K562 (cell line): ENCODE measurements at regions not wholly inside any gene's neighbourhood (a gene's known extent, or its start where the extent isn't known, plus 50 kb on each side); places are given as distances from the start of the nearest gene placed in this dataset.

ENCODE experiments used
- ATAC-seq: fragments of 200-7000 bp; cut with Tn5 transposase; 3 replicates; pipeline ENCODE4 v1.9.1; 2020; ENCODE audit warnings: moderate library complexity
- BruUV-seq: library from RNA; stranded (reverse); fragments of 400-500 nt; replicated peaks from 2 replicates; lab custom pipeline; 2021; lab: Mats Ljungman, UMichigan
- CTCF ChIA-PET: fragments of 300-600 bp; formaldehyde crosslinking; extraction: SDS; loops from one replicate; lab custom pipeline; 2021; ENCODE audit warnings: low intra/inter-chr PET ratio; lab: Yijun Ruan, JAX
- POLR2A ChIA-PET: fragments of 300-600, 350-650 bp; sonication (Branson Sonifier 250); formaldehyde crosslinking; extraction: SDS; loops from one replicate; lab custom pipeline; 2021; ENCODE audit warnings: antibody characterized with exemption, inconsistent platforms; lab: Yijun Ruan, JAX
- DNase-seq, 4 experiments: peaks; one replicate each; pipeline versions ENCODE4 v3.0.0 to v3.0.0-alpha.2; 2011 to 2018; ENCODE audit warnings: low spot score in 3 of 4, mixed read lengths in 3 of 4; ENCODE audit errors: extremely low read depth in 1 of 4
- FAIRE-seq: peaks from 2 replicates; lab custom pipeline; 2011; peaks lifted over from hg19 to GRCh38; lab: Jason Lieb, UNC
- H2AFZ ChIP-seq: 2 replicates; pipeline ENCODE4 v1.6.0; 2011; ENCODE audit warnings: low read depth, low read length, control low read depth, inconsistent platforms
- H3K27ac ChIP-seq: fragments of 200-600 bp; 3 replicates; pipeline ENCODE4 v1.8.0; 2011; ENCODE audit warnings: low read depth, mild to moderate bottlenecking, control low read depth, inconsistent platforms, low read length, moderate library complexity, mixed read lengths; ENCODE audit errors: extremely low read depth
- H3K27me3 ChIP-seq, 2 experiments: fragments of 300-600 bp in 1 of 2; 2 replicates in 1 of 2; 3 replicates in 1 of 2; pipeline versions ENCODE4 v1.6.0 to v1.8.0; 2011; ENCODE audit warnings: inconsistent platforms in 2 of 2, low read length in 2 of 2, mild to moderate bottlenecking in 1 of 2, mixed read lengths in 1 of 2, moderate library complexity in 1 of 2; ENCODE audit not compliant: control insufficient read depth in 2 of 2, insufficient read depth in 2 of 2
- H3K36me3 ChIP-seq: fragments of 300-600 bp; 3 replicates; pipeline ENCODE4 v1.8.0; 2011; ENCODE audit warnings: mild to moderate bottlenecking, low read length, inconsistent platforms; ENCODE audit not compliant: control insufficient read depth, insufficient read depth
- H3K4me1 ChIP-seq, 2 experiments: fragments of 200-600 bp in 1 of 2; replicated peaks in 1 of 2; 2 replicates in 1 of 2; 3 replicates in 1 of 2; pipeline versions ENCODE4 v1.5.1 to v1.8.0; 2011; ENCODE audit warnings: inconsistent platforms in 2 of 2, low read length in 2 of 2, mild to moderate bottlenecking in 1 of 2, mixed read lengths in 1 of 2, moderate library complexity in 1 of 2; ENCODE audit not compliant: control insufficient read depth in 2 of 2, insufficient read depth in 2 of 2
- H3K4me2 ChIP-seq: 2 replicates; pipeline ENCODE4 v1.6.1; 2011; ENCODE audit warnings: low read length, control low read depth, inconsistent platforms, mixed read lengths; ENCODE audit not compliant: insufficient read depth
- H3K4me3 ChIP-seq: fragments of 200-600 bp; sonication (generic), shearing (Covaris generic); 2 replicates; pipeline ENCODE4 v1.5.1; 2016; ENCODE audit warnings: control low read depth, inconsistent platforms
- H3K79me2 ChIP-seq: fragments of 200-600 bp; 3 replicates; pipeline ENCODE4 v1.8.0; 2011; ENCODE audit warnings: low read length, inconsistent platforms; ENCODE audit not compliant: control insufficient read depth, insufficient read depth
- H3K9ac ChIP-seq, 2 experiments: 2 replicates each; pipeline versions ENCODE4 v1.6.0 to v1.6.1; 2011; ENCODE audit warnings: low read depth in 2 of 2, low read length in 2 of 2, control low read depth in 1 of 2, inconsistent platforms in 1 of 2, mild to moderate bottlenecking in 1 of 2, mixed read lengths in 1 of 2; ENCODE audit not compliant: insufficient read depth in 1 of 2
- H3K9me1 ChIP-seq: one replicate; pipeline ENCODE4 v1.6.0; 2011; ENCODE audit warnings: inconsistent platforms, mild to moderate bottlenecking, low read length, moderate library complexity; ENCODE audit not compliant: control insufficient read depth, insufficient read depth
- H3K9me3 ChIP-seq: replicated peaks from 2 replicates; pipeline ENCODE4 v1.5.1; 2011; ENCODE audit warnings: low read depth, low read length, inconsistent platforms; ENCODE audit not compliant: control insufficient read depth, insufficient read depth
- H4K20me1 ChIP-seq: replicated peaks from 2 replicates; pipeline ENCODE4 v1.6.1; 2011; ENCODE audit warnings: low read length, inconsistent platforms, mixed read lengths; ENCODE audit not compliant: control insufficient read depth, insufficient read depth
- COPS2 ChIP-seq: fragments of 450-650 bp; conservative IDR thresholded peaks from 2 replicates; pipeline ENCODE4 v1.6.1; 2016; ENCODE audit warnings: mild to moderate bottlenecking, moderate library complexity
- EWSR1 ChIP-seq: fragments of 450-650 bp; IDR thresholded peaks from 2 replicates; pipeline ENCODE4 v1.6.1; 2018; ENCODE audit warnings: borderline replicate concordance, mild to moderate bottlenecking, low read depth, moderate library complexity; ENCODE audit not compliant: partially characterized antibody
- HSF4 ChIP-seq: fragments of 250-450 bp; sonication (Bioruptor Pico); IDR thresholded peaks from 2 replicates; pipeline ENCODE4 v2.1.2; 2022; ENCODE audit warnings: mild to moderate bottlenecking, moderate library complexity, borderline replicate concordance
- NR2F6 ChIP-seq: fragments of 450-650 bp; formaldehyde crosslinking; IDR thresholded peaks from 2 replicates; pipeline ENCODE4 v1.4.0; 2020; ENCODE audit warnings: mild to moderate bottlenecking
- RBBP5 ChIP-seq: fragments of 200-600 bp; sonication (generic); IDR thresholded peaks from 2 replicates; pipeline ENCODE4 v1.6.1; 2012; ENCODE audit warnings: borderline replicate concordance, mild to moderate bottlenecking, low read length, control low read depth, inconsistent platforms; ENCODE audit not compliant: insufficient read depth, poor library complexity, severe bottlenecking
- RBFOX2 ChIP-seq: fragments of 200-400 bp; formaldehyde crosslinking; IDR thresholded peaks from 2 replicates; pipeline ENCODE4 v1.6.1; 2017; ENCODE audit warnings: low read depth, mild to moderate bottlenecking, low read length, moderate library complexity
- RCOR1 ChIP-seq, 2 experiments: IDR thresholded peaks; 2 replicates each; pipeline ENCODE4 v1.6.1; 2012; ENCODE audit warnings: low read depth in 2 of 2, low read length in 2 of 2, borderline replicate concordance in 1 of 2, improper control_type of control experiment in 1 of 2
- RNF2 ChIP-seq: sonication (generic); IDR thresholded peaks from 2 replicates; pipeline ENCODE4 v1.6.1; 2016
- TBP ChIP-seq: optimal IDR thresholded peaks from 2 replicates; pipeline ENCODE3; 2011; ENCODE audit warnings: low read depth, low read length, improper control_type of control experiment
- ZNF41 ChIP-seq: fragments of 250-450 bp; sonication (Bioruptor Pico); conservative IDR thresholded peaks from 2 replicates; pipeline ENCODE4 v1.4.0; 2020; ENCODE audit warnings: mild to moderate bottlenecking
- WGBS: fragments of 100-300 bp; shearing (Covaris generic); methylation state at CpG from one replicate; pipeline ENCODE4 v1.1.6; 2016; ENCODE audit warnings: low coverage, mixed read lengths; ENCODE audit not compliant: insufficient coverage; ENCODE audit errors: missing lambda C conversion rate; 5-methylcytosine and 5-hydroxymethylcytosine counted together
- in situ Hi-C: fragments of 300-500 bp; cut with MboI; formaldehyde crosslinking; loops from 4 replicates; pipeline ENCODE4 v1.15.0; 2018; ENCODE audit warnings: inconsistent platforms, mixed read lengths
- intact Hi-C: fragments of 100-400 bp; cut with micrococcal nuclease; formaldehyde crosslinking; loops from 2 replicates; pipeline ENCODE4 v1.14.2; 2022
- TF ChIP-seq, protein P1 (sequence below): conservative IDR thresholded peaks from 2 replicates; pipeline ENCODE4 v1.6.1; 2011; ENCODE audit warnings: low read depth, mild to moderate bottlenecking, low read length; ENCODE audit not compliant: control insufficient read depth
- TF ChIP-seq, protein P2 (sequence below), 2 experiments: fragments of 450-650 bp in 1 of 2; sonication (generic) in 1 of 2; formaldehyde crosslinking; conservative IDR thresholded peaks; 2 replicates each; pipeline versions ENCODE4 v1.4.0 to v1.8.1; 2020 to 2022; ENCODE audit warnings: mild to moderate bottlenecking in 1 of 2, missing genetic modification reagents in 1 of 2
- TF ChIP-seq, protein P3 (sequence below): sonication (generic); formaldehyde crosslinking; IDR thresholded peaks from 2 replicates; pipeline ENCODE4 v1.8.1; 2023; ENCODE audit warnings: mild to moderate bottlenecking, missing genetic modification reagents
- TF ChIP-seq, protein P4 (sequence below): fragments of 150-350 bp; conservative IDR thresholded peaks from 2 replicates; pipeline ENCODE4 v1.6.1; 2014; ENCODE audit warnings: low read length
- TF ChIP-seq, protein P5 (sequence below): fragments of 450-650 bp; conservative IDR thresholded peaks from 2 replicates; pipeline ENCODE4 v1.6.1; 2016; ENCODE audit warnings: missing genetic modification characterization, low read depth, mild to moderate bottlenecking, control low read depth, missing compliant biosample characterization

DNA sequence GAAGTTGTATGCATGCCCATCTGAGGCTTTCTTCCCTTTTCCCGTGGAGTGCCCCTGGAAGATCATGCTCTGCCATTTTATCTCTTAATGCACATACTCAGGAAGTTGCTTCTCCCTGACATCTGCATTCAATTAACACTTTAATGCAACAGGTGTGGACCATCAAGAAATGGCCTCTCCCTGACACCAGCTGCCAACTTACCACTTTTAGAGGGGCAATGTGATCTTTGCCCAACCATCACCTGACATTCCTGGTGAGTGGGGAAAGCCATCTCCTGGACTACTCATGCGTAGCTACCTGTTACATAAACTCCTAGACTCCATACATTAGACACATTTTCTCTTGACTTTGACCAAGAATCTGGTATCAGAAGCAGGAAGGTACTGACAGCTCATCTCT, 1450.4 kb upstream of the CDH9 start:
- no peak for FAIRE-seq
- H3K4me2 ChIP-seq, result no peak overlapping the region
- H3K4me3 ChIP-seq, result no peak overlapping the region
- no peak overlapping the region for H2AFZ ChIP-seq
- no peaks in the 10 kb centered on the region for H3K9me1 ChIP-seq
- H3K9ac ChIP-seq, result no peak overlapping the region
- CTCF ChIA-PET, result no interaction called here
- ATAC-seq, result no peak
- no peak for DNase-seq
- H4K20me1 ChIP-seq, result no peaks in the 10 kb centered on the region
- no peaks in the 10 kb centered on the region for H3K27me3 ChIP-seq
- H3K9me3 ChIP-seq, result no peaks in the 10 kb centered on the region
- H3K27ac ChIP-seq, result no peak overlapping the region
- intact Hi-C loops, result no loop called here
- POLR2A ChIA-PET, result no interaction called here
- in situ Hi-C loops, result no loop called here
- no peaks in the 10 kb centered on the region for H3K79me2 ChIP-seq
- no peaks in the 10 kb centered on the region for H3K4me1 ChIP-seq
- WGBS, result 0% methylated on average over 2 of the region's 2 CpGs
- BruUV-seq, result no TSS peak
- no peaks in the 10 kb centered on the region for H3K36me3 ChIP-seq
- TF ChIP-seq EWSR1 (no peak), RCOR1 (IDR thresholded peaks at IDR 0.05; ENCODE audit: borderline replicate concordance in 1 of 2, low read depth in 2 of 2, low read length in 2 of 2) (no peak), RBFOX2 (no peak), ZNF41 (CRISPR knock-in tag) (no peak), HSF4 (CRISPR knock-in tag) (no peak), COPS2 (no peak), TBP (no peak), RBBP5 (no peak), RNF2 (no peak), NR2F6 (CRISPR knock-in tag) (no peak)
- TF ChIP-seq, protein P1, sequence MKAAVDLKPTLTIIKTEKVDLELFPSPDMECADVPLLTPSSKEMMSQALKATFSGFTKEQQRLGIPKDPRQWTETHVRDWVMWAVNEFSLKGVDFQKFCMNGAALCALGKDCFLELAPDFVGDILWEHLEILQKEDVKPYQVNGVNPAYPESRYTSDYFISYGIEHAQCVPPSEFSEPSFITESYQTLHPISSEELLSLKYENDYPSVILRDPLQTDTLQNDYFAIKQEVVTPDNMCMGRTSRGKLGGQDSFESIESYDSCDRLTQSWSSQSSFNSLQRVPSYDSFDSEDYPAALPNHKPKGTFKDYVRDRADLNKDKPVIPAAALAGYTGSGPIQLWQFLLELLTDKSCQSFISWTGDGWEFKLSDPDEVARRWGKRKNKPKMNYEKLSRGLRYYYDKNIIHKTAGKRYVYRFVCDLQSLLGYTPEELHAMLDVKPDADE, result no peak
- TF ChIP-seq, protein P2, sequence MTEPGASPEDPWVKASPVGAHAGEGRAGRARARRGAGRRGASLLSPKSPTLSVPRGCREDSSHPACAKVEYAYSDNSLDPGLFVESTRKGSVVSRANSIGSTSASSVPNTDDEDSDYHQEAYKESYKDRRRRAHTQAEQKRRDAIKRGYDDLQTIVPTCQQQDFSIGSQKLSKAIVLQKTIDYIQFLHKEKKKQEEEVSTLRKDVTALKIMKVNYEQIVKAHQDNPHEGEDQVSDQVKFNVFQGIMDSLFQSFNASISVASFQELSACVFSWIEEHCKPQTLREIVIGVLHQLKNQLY (CRISPR knock-in tag; conservative IDR thresholded peaks at IDR 0.05), result no peak
- TF ChIP-seq, protein P3, sequence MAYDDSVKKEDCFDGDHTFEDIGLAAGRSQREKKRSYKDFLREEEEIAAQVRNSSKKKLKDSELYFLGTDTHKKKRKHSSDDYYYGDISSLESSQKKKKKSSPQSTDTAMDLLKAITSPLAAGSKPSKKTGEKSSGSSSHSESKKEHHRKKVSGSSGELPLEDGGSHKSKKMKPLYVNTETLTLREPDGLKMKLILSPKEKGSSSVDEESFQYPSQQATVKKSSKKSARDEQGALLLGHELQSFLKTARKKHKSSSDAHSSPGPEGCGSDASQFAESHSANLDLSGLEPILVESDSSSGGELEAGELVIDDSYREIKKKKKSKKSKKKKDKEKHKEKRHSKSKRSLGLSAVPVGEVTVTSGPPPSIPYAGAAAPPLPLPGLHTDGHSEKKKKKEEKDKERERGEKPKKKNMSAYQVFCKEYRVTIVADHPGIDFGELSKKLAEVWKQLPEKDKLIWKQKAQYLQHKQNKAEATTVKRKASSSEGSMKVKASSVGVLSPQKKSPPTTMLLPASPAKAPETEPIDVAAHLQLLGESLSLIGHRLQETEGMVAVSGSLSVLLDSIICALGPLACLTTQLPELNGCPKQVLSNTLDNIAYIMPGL (CRISPR knock-in tag), result no peak
- TF ChIP-seq, protein P4, sequence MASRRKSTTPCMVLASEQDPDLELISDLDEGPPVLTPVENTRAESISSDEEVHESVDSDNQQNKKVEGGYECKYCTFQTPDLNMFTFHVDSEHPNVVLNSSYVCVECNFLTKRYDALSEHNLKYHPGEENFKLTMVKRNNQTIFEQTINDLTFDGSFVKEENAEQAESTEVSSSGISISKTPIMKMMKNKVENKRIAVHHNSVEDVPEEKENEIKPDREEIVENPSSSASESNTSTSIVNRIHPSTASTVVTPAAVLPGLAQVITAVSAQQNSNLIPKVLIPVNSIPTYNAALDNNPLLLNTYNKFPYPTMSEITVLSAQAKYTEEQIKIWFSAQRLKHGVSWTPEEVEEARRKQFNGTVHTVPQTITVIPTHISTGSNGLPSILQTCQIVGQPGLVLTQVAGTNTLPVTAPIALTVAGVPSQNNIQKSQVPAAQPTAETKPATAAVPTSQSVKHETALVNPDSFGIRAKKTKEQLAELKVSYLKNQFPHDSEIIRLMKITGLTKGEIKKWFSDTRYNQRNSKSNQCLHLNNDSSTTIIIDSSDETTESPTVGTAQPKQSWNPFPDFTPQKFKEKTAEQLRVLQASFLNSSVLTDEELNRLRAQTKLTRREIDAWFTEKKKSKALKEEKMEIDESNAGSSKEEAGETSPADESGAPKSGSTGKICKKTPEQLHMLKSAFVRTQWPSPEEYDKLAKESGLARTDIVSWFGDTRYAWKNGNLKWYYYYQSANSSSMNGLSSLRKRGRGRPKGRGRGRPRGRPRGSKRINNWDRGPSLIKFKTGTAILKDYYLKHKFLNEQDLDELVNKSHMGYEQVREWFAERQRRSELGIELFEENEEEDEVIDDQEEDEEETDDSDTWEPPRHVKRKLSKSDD, result no peak
- TF ChIP-seq, protein P5, sequence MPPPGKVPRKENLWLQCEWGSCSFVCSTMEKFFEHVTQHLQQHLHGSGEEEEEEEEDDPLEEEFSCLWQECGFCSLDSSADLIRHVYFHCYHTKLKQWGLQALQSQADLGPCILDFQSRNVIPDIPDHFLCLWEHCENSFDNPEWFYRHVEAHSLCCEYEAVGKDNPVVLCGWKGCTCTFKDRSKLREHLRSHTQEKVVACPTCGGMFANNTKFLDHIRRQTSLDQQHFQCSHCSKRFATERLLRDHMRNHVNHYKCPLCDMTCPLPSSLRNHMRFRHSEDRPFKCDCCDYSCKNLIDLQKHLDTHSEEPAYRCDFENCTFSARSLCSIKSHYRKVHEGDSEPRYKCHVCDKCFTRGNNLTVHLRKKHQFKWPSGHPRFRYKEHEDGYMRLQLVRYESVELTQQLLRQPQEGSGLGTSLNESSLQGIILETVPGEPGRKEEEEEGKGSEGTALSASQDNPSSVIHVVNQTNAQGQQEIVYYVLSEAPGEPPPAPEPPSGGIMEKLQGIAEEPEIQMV (tag), result no peak
